GM21576 (cell line): ENCODE measurements at regions not wholly inside any gene's neighbourhood (a gene's known extent, or its start where the extent isn't known, plus 50 kb on each side); places are given as distances from the start of the nearest gene placed in this dataset.
"Not testable (repeated sequence)": the region's sequence is repeated elsewhere in the genome, so short reads cannot be mapped to it uniquely, and the experiment has no call there.

Experiments used
- ATAC-seq: cut with Tn5 transposase; IDR thresholded peaks from one replicate; pipeline ENCODE4 v1.9.1; 2021; ENCODE audit warnings: mild to moderate bottlenecking, moderate library complexity; ENCODE audit not compliant: unreplicated experiment

GRCh38 chr2:176789751-176790150, 422.8 kb upstream of the HNRNPA3 start:
- ATAC-seq = no peak

- no peak for ATAC-seq
These were observed 422.1 kb upstream of the HNRNPA3 start for GRCh38 chr2:176790468-176790867.

- ATAC-seq = no peak
These were observed 418.8 kb upstream of the HNRNPA3 start for GRCh38 chr2:176793792-176794191.

- ATAC-seq = no peak
These were observed 418.2 kb upstream of the HNRNPA3 start for GRCh38 chr2:176794392-176794791.

- ATAC-seq = no peak
These were observed 416.8 kb upstream of the HNRNPA3 start for GRCh38 chr2:176795823-176796222.

GRCh38 chr2:176796677-176797076, 415.9 kb upstream of the HNRNPA3 start:
- not testable (repeated sequence) for ATAC-seq

- no peak for ATAC-seq
These were observed 408.2 kb upstream of the HNRNPA3 start for GRCh38 chr2:176804392-176804791.

GRCh38 chr2:176805345-176805744, 407.2 kb upstream of the HNRNPA3 start:
- ATAC-seq = no peak

- ATAC-seq = no peak
These were observed 400.3 kb upstream of the HNRNPA3 start for GRCh38 chr2:176812246-176812775.

GRCh38 chr2:176813156-176813555, 399.4 kb upstream of the HNRNPA3 start:
- ATAC-seq = no peak

GRCh38 chr2:176813621-176814049, 399.0 kb upstream of the HNRNPA3 start:
- no peak for ATAC-seq

- ATAC-seq = no peak
These were observed 398.3 kb upstream of the HNRNPA3 start for GRCh38 chr2:176814274-176814673.

- no peak for ATAC-seq
These were observed 397.7 kb upstream of the HNRNPA3 start for GRCh38 chr2:176814740-176815367.

GRCh38 chr2:176817061-176817565, 395.5 kb upstream of the HNRNPA3 start:
- ATAC-seq = no peak

- no peak for ATAC-seq
These were observed 394.5 kb upstream of the HNRNPA3 start for GRCh38 chr2:176818076-176818475.

GRCh38 chr2:176818617-176819016, 394.0 kb upstream of the HNRNPA3 start:
- ATAC-seq = no peak

GRCh38 chr2:176819306-176819705, 393.3 kb upstream of the HNRNPA3 start:
- no peak for ATAC-seq

GRCh38 chr2:176820371-176820932, 392.1 kb upstream of the HNRNPA3 start:
- no peak for ATAC-seq

- ATAC-seq = no peak
These were observed 391.2 kb upstream of the HNRNPA3 start for GRCh38 chr2:176821350-176821749.

GRCh38 chr2:176822060-176822459, 390.5 kb upstream of the HNRNPA3 start:
- no peak for ATAC-seq

GRCh38 chr2:176826356-176826755, 386.2 kb upstream of the HNRNPA3 start:
- ATAC-seq = no peak

- no peak for ATAC-seq
These were observed 385.5 kb upstream of the HNRNPA3 start for GRCh38 chr2:176826984-176827668.
